Caco-2 (cell line): ENCODE measurements at regions not wholly inside any gene's neighbourhood (a gene's known extent, or its start where the extent isn't known, plus 50 kb on each side); places are given as distances from the start of the nearest gene placed in this dataset.

Source experiments
- BruUV-seq: library from RNA; stranded (reverse); fragments of 400-500 nt; replicated peaks from 2 replicates; lab custom pipeline; 2021; lab: Mats Ljungman, UMichigan
- CTCF ChIA-PET: fragments of 300-600 bp; sonication (Branson Sonifier 250); formaldehyde crosslinking; loops from one replicate; lab custom pipeline; 2022; ENCODE audit warnings: antibody characterized with exemption; lab: Charles Lee
- POLR2A ChIA-PET: fragments of 300-600 bp; sonication (Branson Sonifier 250); formaldehyde crosslinking; loops from one replicate; lab custom pipeline; 2022; ENCODE audit warnings: antibody characterized with exemption; lab: Charles Lee
- DNase-seq, 2 experiments: peaks; one replicate each; pipeline versions ENCODE4 v3.0.0 to v3.0.0-alpha.2; 2020 to 2022
- H3K27me3 ChIP-seq: replicated peaks from 2 replicates; pipeline ENCODE4 v1.6.0; 2011; ENCODE audit warnings: low read length; ENCODE audit not compliant: control insufficient read depth, insufficient read depth
- H3K36me3 ChIP-seq: 2 replicates; pipeline ENCODE4 v1.5.1; 2011; ENCODE audit warnings: low read length; ENCODE audit not compliant: control insufficient read depth, insufficient read depth
- H3K4me1 ChIP-seq: fragments of 250-450 bp; sonication (Bioruptor Pico); 2 replicates; pipeline ENCODE4 v1.5.1; 2020; ENCODE audit warnings: mild to moderate bottlenecking
- H3K4me3 ChIP-seq: 2 replicates; pipeline ENCODE4 v1.5.1; 2011; ENCODE audit warnings: low read depth, mild to moderate bottlenecking, control low read depth, low read length
- H3K9me3 ChIP-seq: fragments of 250-450 bp; sonication (Bioruptor Pico); 2 replicates; pipeline ENCODE4 v1.5.1; 2020; ENCODE audit warnings: mild to moderate bottlenecking, moderate library complexity
- H3K27ac Mint-ChIP-seq: one replicate; pipeline ENCODE4 v1.8.0; 2022; ENCODE audit warnings: mixed read lengths; ENCODE audit not compliant: unreplicated experiment
- H3K27me3 Mint-ChIP-seq: one replicate; pipeline ENCODE4 v1.8.0; 2022; ENCODE audit warnings: mixed read lengths; ENCODE audit not compliant: insufficient read depth, unreplicated experiment
- H3K36me3 Mint-ChIP-seq: one replicate; pipeline ENCODE4 v1.8.0; 2022; ENCODE audit warnings: mild to moderate bottlenecking, mixed read lengths; ENCODE audit not compliant: insufficient read depth, unreplicated experiment
- H3K4me1 Mint-ChIP-seq: one replicate; pipeline ENCODE4 v1.8.0; 2022; ENCODE audit warnings: low read depth, mixed read lengths; ENCODE audit not compliant: unreplicated experiment
- H3K4me3 Mint-ChIP-seq: one replicate; pipeline ENCODE4 v1.8.0; 2022; ENCODE audit warnings: mild to moderate bottlenecking, moderate library complexity, mixed read lengths; ENCODE audit not compliant: unreplicated experiment
- H3K9me3 Mint-ChIP-seq: one replicate; pipeline ENCODE4 v1.8.0; 2022; ENCODE audit warnings: mixed read lengths; ENCODE audit not compliant: unreplicated experiment
- CTCF ChIP-seq, 2 experiments: fragments of 200-600 bp in 1 of 2; IDR thresholded peaks; 1 replicate in 1 of 2; 2 replicates in 1 of 2; pipeline versions ENCODE4 v1.5.1 to v1.8.0; 2011 to 2022; ENCODE audit warnings: antibody characterized with exemption in 1 of 2, control low read depth in 1 of 2, inconsistent platforms in 1 of 2, low read depth in 1 of 2, low read length in 1 of 2, mild to moderate bottlenecking in 1 of 2, moderate library complexity in 1 of 2; ENCODE audit not compliant: insufficient read depth in 1 of 2, severe bottlenecking in 1 of 2, unreplicated experiment in 1 of 2
- intact Hi-C: fragments of 100-400 bp; cut with micrococcal nuclease; formaldehyde crosslinking; loops from one replicate; pipeline ENCODE4 v1.10.0; 2022; ENCODE audit not compliant: unreplicated experiment

GRCh38 chr12:112591488-112591887 is 172.7 kb downstream of the PTPN11 start:
- Histone ChIP-seq H3K9me3 (peaks cover 4% of the 10 kb centered on the region; the same call in 1 of the 2 replicates), H3K27me3 (no peaks in the 10 kb centered on the region), H3K4me1 (no peaks in the 10 kb centered on the region), H3K36me3 (no peaks in the 10 kb centered on the region), H3K4me3 (no peak overlapping the region)
- Mint-ChIP-seq H3K36me3 (no peaks in the 10 kb centered on the region), H3K4me1 (no peaks in the 10 kb centered on the region), H3K27me3 (peaks cover 8% of the 10 kb centered on the region), H3K27ac (no peak overlapping the region), H3K4me3 (no peak overlapping the region), H3K9me3 (no peaks in the 10 kb centered on the region)
- ChIA-PET POLR2A (no interaction called here), CTCF (no interaction called here)
- DNase-seq: no peak
- no peak for TF ChIP-seq CTCF (IDR thresholded peaks at IDR 0.05; ENCODE audit: insufficient read depth in 1 of 2, low read depth in 1 of 2, low read length in 1 of 2, severe bottlenecking in 1 of 2, unreplicated experiment in 1 of 2)
- intact Hi-C loops: no loop called here
- BruUV-seq: no TSS peak

GRCh38 chr12:112595410-112595809 is 176.7 kb downstream of the PTPN11 start:
- no peaks in the 10 kb centered on the region for H3K36me3 Mint-ChIP-seq
- intact Hi-C loops: no loop called here
- TF ChIP-seq CTCF (IDR thresholded peaks at IDR 0.05; ENCODE audit: insufficient read depth in 1 of 2, low read depth in 1 of 2, low read length in 1 of 2, severe bottlenecking in 1 of 2, unreplicated experiment in 1 of 2): no peak
- peaks cover 16% of the 10 kb centered on the region for H3K27me3 Mint-ChIP-seq
- POLR2A ChIA-PET: no interaction called here
- DNase-seq: no peak
- no TSS peak for BruUV-seq
- no peak overlapping the region for H3K4me3 Mint-ChIP-seq
- H3K4me1 Mint-ChIP-seq: no peaks in the 10 kb centered on the region
- Histone ChIP-seq H3K36me3 (no peaks in the 10 kb centered on the region), H3K27me3 (no peaks in the 10 kb centered on the region), H3K4me1 (no peaks in the 10 kb centered on the region), H3K4me3 (no peak overlapping the region), H3K9me3 (peaks cover 4% of the 10 kb centered on the region; the same call in 1 of the 2 replicates)
- H3K9me3 Mint-ChIP-seq: no peaks in the 10 kb centered on the region
- no peak overlapping the region for H3K27ac Mint-ChIP-seq
- CTCF ChIA-PET: no interaction called here

- Mint-ChIP-seq H3K36me3 (no peaks in the 10 kb centered on the region), H3K4me1 (no peaks in the 10 kb centered on the region), H3K27ac (no peak overlapping the region), H3K27me3 (peaks cover 20% of the 10 kb centered on the region), H3K9me3 (no peaks in the 10 kb centered on the region), H3K4me3 (no peak overlapping the region)
- TF ChIP-seq CTCF (IDR thresholded peaks at IDR 0.05; ENCODE audit: insufficient read depth in 1 of 2, low read depth in 1 of 2, low read length in 1 of 2, severe bottlenecking in 1 of 2, unreplicated experiment in 1 of 2): no peak
- POLR2A ChIA-PET: no interaction called here
- CTCF ChIA-PET: no interaction called here
- Histone ChIP-seq H3K9me3 (peaks cover 4% of the 10 kb centered on the region; the same call in 1 of the 2 replicates), H3K4me1 (no peaks in the 10 kb centered on the region), H3K27me3 (no peaks in the 10 kb centered on the region), H3K36me3 (no peaks in the 10 kb centered on the region), H3K4me3 (no peak overlapping the region)
- no peak for DNase-seq
- intact Hi-C loops: no loop called here
- no TSS peak for BruUV-seq
Measured at GRCh38 chr12:112597986-112598385, 179.2 kb downstream of the PTPN11 start.
